ENCODE measurements at regions not wholly inside any gene's neighbourhood (a gene's known extent, or its start where the extent isn't known, plus 50 kb on each side); places are given as distances from the start of the nearest gene placed in this dataset.

DNA sequence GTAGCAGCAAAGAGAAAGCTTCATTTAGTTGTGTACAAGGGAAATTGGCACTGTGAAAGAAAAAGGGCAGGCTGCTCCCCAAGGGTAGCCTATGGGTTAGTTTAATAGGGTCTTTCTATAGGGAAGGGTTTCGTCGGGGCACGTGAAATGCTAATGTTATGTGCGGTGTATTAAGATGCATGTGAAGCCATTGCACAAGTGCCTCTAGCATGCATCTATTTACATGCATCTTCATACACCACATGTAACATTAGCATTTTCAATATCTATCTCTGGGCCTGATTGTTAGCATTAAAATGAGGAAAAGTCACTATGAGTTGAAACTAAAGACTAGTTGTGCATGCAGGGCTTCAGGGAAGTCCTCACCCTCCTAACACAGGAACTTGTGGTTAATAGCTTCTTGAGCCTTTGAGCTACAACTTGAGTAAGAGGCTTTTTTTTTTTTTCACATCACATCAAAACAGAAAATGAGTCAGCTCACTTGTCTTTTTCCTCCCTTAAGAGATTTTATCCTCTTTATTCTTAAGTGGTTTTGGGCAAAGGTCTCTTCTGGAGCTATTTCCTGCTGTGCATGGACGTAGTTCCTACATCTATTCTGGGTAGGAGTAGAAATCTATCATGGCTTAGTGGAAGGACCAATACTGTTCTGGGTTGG is 613.4 kb downstream of the ZPLD1 start:
- no peak for DNase-seq
- Histone ChIP-seq H3K9me3 (no peaks in the 10 kb centered on the region), H3K4me3 (no peak overlapping the region), H3K27me3 (no peaks in the 10 kb centered on the region), H3K27ac (no peak overlapping the region), H3K36me3 (no peaks in the 10 kb centered on the region), H3K4me1 (no peaks in the 10 kb centered on the region)
- WGBS, 2 donors: 69 to 77% methylated on average over 5 of the region's 5 CpGs
- intact Hi-C loops (cut with DNase I): no loop called here
- no peak for TF ChIP-seq POLR2A (IDR thresholded peaks at IDR 0.05)
- TF ChIP-seq, protein P1, sequence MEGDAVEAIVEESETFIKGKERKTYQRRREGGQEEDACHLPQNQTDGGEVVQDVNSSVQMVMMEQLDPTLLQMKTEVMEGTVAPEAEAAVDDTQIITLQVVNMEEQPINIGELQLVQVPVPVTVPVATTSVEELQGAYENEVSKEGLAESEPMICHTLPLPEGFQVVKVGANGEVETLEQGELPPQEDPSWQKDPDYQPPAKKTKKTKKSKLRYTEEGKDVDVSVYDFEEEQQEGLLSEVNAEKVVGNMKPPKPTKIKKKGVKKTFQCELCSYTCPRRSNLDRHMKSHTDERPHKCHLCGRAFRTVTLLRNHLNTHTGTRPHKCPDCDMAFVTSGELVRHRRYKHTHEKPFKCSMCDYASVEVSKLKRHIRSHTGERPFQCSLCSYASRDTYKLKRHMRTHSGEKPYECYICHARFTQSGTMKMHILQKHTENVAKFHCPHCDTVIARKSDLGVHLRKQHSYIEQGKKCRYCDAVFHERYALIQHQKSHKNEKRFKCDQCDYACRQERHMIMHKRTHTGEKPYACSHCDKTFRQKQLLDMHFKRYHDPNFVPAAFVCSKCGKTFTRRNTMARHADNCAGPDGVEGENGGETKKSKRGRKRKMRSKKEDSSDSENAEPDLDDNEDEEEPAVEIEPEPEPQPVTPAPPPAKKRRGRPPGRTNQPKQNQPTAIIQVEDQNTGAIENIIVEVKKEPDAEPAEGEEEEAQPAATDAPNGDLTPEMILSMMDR (IDR thresholded peaks at IDR 0.05): no peak

DNA sequence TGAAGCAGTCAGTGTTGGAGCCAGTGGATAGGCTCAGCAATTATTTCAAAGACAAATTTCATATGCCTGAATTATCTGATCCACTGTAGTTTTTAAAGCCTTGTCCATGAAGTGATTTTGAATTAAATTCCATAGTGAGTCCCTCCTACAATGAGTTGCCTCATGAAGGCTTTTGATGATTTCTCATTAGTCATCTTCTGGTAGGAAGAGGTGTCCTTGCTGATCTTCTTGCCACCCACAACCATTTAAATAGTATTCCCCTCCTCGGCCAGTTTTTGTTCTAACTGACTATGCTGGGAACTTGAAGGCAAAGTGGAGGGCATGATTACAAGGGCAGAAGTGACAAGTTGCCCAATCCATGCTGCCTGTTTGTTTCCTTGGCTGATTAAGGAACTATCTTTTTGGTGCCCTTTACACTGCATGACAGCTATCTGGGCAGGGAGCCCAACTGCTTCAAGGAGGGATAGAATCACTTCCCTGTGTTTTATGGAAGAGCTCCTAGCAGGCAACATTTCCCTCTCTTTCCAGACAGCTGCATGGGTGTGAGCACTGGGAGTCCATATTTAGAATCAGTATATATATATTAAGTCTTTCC is 617.5 kb downstream of the ZPLD1 start:
- no peak overlapping the region for H3K4me3 ChIP-seq
- TF ChIP-seq, protein P1 (IDR thresholded peaks at IDR 0.05): no peak
- TF ChIP-seq POLR2A (IDR thresholded peaks at IDR 0.05): no peak
- no peaks in the 10 kb centered on the region for H3K36me3 ChIP-seq
- no peak for DNase-seq
- no peaks in the 10 kb centered on the region for H3K4me1 ChIP-seq
- no peaks in the 10 kb centered on the region for H3K9me3 ChIP-seq
- no peak overlapping the region for H3K27ac ChIP-seq
- 33 to 50% methylated on average over 1 of the region's 1 CpG for WGBS, 2 donors
- no peaks in the 10 kb centered on the region for H3K27me3 ChIP-seq
- intact Hi-C loops (cut with DNase I): no loop called here

DNA sequence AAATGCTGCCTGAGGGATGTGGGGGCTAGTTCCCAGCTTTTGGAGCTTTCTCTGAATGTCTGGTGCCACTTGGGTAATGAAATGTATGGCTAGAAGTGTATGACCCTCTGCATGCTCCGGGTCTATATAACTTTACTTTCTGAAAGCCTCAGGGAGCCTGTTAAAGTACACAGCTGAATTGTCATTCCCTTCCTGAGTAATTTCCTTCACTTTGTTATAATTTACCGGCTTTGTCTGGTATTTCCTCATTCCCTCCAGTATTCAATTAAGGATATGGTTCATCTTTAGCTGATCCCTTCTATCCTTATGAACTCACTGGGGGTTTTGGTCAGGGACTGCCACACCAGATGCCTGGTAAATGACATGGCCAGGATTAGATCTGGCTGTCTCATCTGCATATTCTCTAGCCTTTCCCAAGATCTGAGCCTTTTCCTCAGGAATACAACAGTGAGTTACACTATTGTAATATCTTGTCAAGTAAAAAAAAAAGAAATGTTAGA is 620.3 kb downstream of the ZPLD1 start:
- Histone ChIP-seq H3K9me3 (no peaks in the 10 kb centered on the region), H3K36me3 (no peaks in the 10 kb centered on the region), H3K27me3 (no peaks in the 10 kb centered on the region), H3K4me3 (no peak overlapping the region), H3K27ac (no peak overlapping the region), H3K4me1 (no peaks in the 10 kb centered on the region)
- intact Hi-C loops (cut with DNase I): no loop called here
- 34 to 47% methylated on average over 2 of the region's 2 CpGs for WGBS, 2 donors
- DNase-seq: no peak
- TF ChIP-seq, protein P1 (IDR thresholded peaks at IDR 0.05): no peak
- TF ChIP-seq POLR2A (IDR thresholded peaks at IDR 0.05): no peak

DNA sequence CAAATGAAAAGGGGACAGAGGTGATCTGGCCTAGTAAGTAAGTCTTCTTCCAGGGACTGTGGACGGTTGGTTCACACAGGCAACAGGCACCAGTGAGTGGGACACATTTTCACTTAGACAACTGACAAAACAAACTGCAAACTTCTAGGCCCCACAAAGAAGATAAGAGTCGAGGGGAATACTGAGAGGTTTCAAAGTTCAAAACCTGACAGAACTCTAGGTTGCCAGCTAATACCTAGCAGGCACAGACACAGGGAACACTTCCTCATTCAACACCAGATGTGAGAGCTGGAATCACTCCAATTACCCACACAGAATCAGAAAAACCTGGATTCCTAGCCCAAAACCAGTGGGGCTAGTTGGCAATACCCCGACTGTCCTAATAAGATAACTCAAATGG is 621.7 kb downstream of the ZPLD1 start:
- no peaks in the 10 kb centered on the region for H3K4me1 ChIP-seq
- H3K27me3 ChIP-seq: no peaks in the 10 kb centered on the region
- WGBS, 2 donors: 46 to 71% methylated on average over 3 of the region's 3 CpGs
- no peak overlapping the region for H3K4me3 ChIP-seq
- TF ChIP-seq, protein P1 (IDR thresholded peaks at IDR 0.05): no peak
- TF ChIP-seq POLR2A (IDR thresholded peaks at IDR 0.05): no peak
- H3K27ac ChIP-seq: no peak overlapping the region
- intact Hi-C loops (cut with DNase I): no loop called here
- no peak for DNase-seq
- no peaks in the 10 kb centered on the region for H3K36me3 ChIP-seq
- H3K9me3 ChIP-seq: no peaks in the 10 kb centered on the region

DNA sequence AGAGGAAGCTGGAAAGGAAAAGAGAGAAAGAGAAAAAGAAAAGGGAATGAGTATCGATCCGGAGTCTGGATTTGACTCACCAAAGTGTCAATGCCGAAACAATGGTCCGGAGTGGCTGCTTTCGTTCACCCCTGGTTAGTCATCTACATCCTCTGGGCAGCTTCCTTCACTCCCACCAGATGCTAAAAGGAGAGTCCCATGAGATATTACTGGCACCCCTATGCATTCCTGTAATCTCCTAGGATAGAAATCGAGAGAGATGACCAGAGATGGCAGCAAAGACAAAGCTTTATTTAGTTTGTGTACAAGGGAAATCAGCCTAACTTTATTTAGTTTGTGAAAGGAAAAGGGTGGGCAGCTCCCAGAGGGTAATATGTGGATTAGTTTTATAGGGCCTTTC is 622.2 kb downstream of the ZPLD1 start:
- TF ChIP-seq POLR2A (IDR thresholded peaks at IDR 0.05): no peak
- TF ChIP-seq, protein P1 (IDR thresholded peaks at IDR 0.05): no peak
- H3K4me3 ChIP-seq: no peak overlapping the region
- no peaks in the 10 kb centered on the region for H3K9me3 ChIP-seq
- no peaks in the 10 kb centered on the region for H3K4me1 ChIP-seq
- H3K27ac ChIP-seq: no peak overlapping the region
- intact Hi-C loops (cut with DNase I): no loop called here
- H3K36me3 ChIP-seq: no peaks in the 10 kb centered on the region
- 63 to 68% methylated on average over 6 of the region's 6 CpGs for WGBS, 2 donors
- H3K27me3 ChIP-seq: no peaks in the 10 kb centered on the region
- no peak for DNase-seq
